H1 (cell line): ENCODE measurements at regions not wholly inside any gene's neighbourhood (a gene's known extent, or its start where the extent isn't known, plus 50 kb on each side); places are given as distances from the start of the nearest gene placed in this dataset.

Experiments
- CTCF ChIA-PET: fragments of 300-600 bp; sonication (Branson Sonifier 250); formaldehyde crosslinking; loops from one replicate; lab custom pipeline; 2021; ENCODE audit not compliant: partially characterized antibody; lab: Charles Lee
- POLR2A ChIA-PET: fragments of 300-600 bp; sonication (Branson Sonifier 250); formaldehyde crosslinking; loops from one replicate; lab custom pipeline; 2021; ENCODE audit warnings: inconsistent platforms; ENCODE audit not compliant: partially characterized antibody; lab: Charles Lee
- DNase-seq, 2 experiments: peaks; one replicate each; pipeline versions ENCODE4 v3.0.0 to v3.0.0-alpha.2; 2010 to 2022; ENCODE audit warnings: low spot score in 2 of 2, low read depth in 1 of 2, mixed read lengths in 1 of 2
- FAIRE-seq: peaks from 2 replicates; lab custom pipeline; 2011; peaks lifted over from hg19 to GRCh38; lab: Jason Lieb, UNC
- H2AFZ ChIP-seq: 2 replicates; pipeline ENCODE4 v1.8.1; 2012; ENCODE audit warnings: low read length, inconsistent platforms
- H2AK5ac ChIP-seq: 2 replicates; pipeline ENCODE4 v1.6.1; 2013; ENCODE audit warnings: low read depth, low read length
- H2BK120ac ChIP-seq: replicated peaks from 2 replicates; pipeline ENCODE3; 2013; ENCODE audit warnings: low read depth, low read length, inconsistent platforms
- H2BK12ac ChIP-seq: 2 replicates; pipeline ENCODE4 v1.6.1; 2013; ENCODE audit warnings: low read depth, low read length
- H2BK15ac ChIP-seq: 2 replicates; pipeline ENCODE4 v1.6.1; 2013; ENCODE audit warnings: low read length
- H2BK20ac ChIP-seq: 2 replicates; pipeline ENCODE4 v1.6.1; 2013; ENCODE audit warnings: low read length
- H2BK5ac ChIP-seq: 2 replicates; pipeline ENCODE4 v1.6.1; 2013; ENCODE audit warnings: low read depth, low read length
- H3K14ac ChIP-seq: 2 replicates; pipeline ENCODE4 v1.6.1; 2013; ENCODE audit warnings: inconsistent platforms; ENCODE audit not compliant: insufficient read length
- H3K18ac ChIP-seq: 2 replicates; pipeline ENCODE4 v1.6.1; 2013; ENCODE audit warnings: low read length; ENCODE audit errors: extremely low read depth
- H3K23ac ChIP-seq: 2 replicates; pipeline ENCODE4 v1.6.1; 2013; ENCODE audit warnings: inconsistent platforms; ENCODE audit not compliant: insufficient read length
- H3K23me2 ChIP-seq: 2 replicates; pipeline ENCODE4 v1.6.1; 2013; ENCODE audit warnings: low read depth, low read length
- H3K27ac ChIP-seq: 2 replicates; pipeline ENCODE4 v1.6.1; 2011; ENCODE audit warnings: low read depth, low read length, inconsistent platforms
- H3K27me3 ChIP-seq, 4 experiments: replicated peaks in 1 of 4; 1 replicate in 1 of 4; 2 replicates in 3 of 4; pipeline versions ENCODE4 v1.6.1 to v1.8.1; 2011 to 2013; ENCODE audit warnings: low read length in 3 of 4, mild to moderate bottlenecking in 3 of 4, inconsistent platforms in 2 of 4, mixed read lengths in 2 of 4, moderate library complexity in 1 of 4; ENCODE audit not compliant: control insufficient read depth in 3 of 4, insufficient read depth in 3 of 4; ENCODE audit errors: extremely low read depth in 1 of 4
- H3K36me3 ChIP-seq, 4 experiments: 2 replicates each; pipeline versions ENCODE4 v1.6.1 to v1.8.1; 2011 to 2013; ENCODE audit warnings: mild to moderate bottlenecking in 4 of 4, low read length in 3 of 4, moderate library complexity in 2 of 4, control low read depth in 1 of 4, inconsistent platforms in 1 of 4; ENCODE audit not compliant: insufficient read depth in 4 of 4, control insufficient read depth in 2 of 4
- H3K4ac ChIP-seq: replicated peaks from 2 replicates; pipeline ENCODE3; 2013; ENCODE audit warnings: low read length, low read depth, mixed read lengths, inconsistent platforms; ENCODE audit not compliant: insufficient read length
- H3K4me1 ChIP-seq, 4 experiments: replicated peaks in 1 of 4; 1 replicate in 1 of 4; 2 replicates in 3 of 4; pipeline versions ENCODE4 v1.6.1 to v1.8.1; 2011 to 2013; ENCODE audit warnings: low read length in 3 of 4, inconsistent platforms in 2 of 4, mixed read lengths in 1 of 4; ENCODE audit not compliant: insufficient read depth in 4 of 4, control insufficient read depth in 3 of 4
- H3K4me2 ChIP-seq, 2 experiments: 2 replicates each; pipeline versions ENCODE4 v1.6.1 to v1.8.1; 2011 to 2013; ENCODE audit warnings: low read depth in 2 of 2, low read length in 2 of 2, control low read depth in 1 of 2, inconsistent platforms in 1 of 2, mild to moderate bottlenecking in 1 of 2; ENCODE audit not compliant: insufficient read depth in 1 of 2
- H3K4me3 ChIP-seq, 4 experiments: fragments of 200-600, 300-600 bp in 1 of 4; sonication (generic), shearing (Covaris generic), sonication (Bioruptor Twin) in 1 of 4; 2 replicates each; pipeline versions ENCODE4 v1.5.1 to v1.8.1; 2011 to 2016; ENCODE audit warnings: low read length in 4 of 4, low read depth in 3 of 4, control low read depth in 2 of 4, inconsistent platforms in 2 of 4, mild to moderate bottlenecking in 2 of 4, mixed read lengths in 1 of 4, moderate library complexity in 1 of 4; ENCODE audit not compliant: insufficient read depth in 2 of 4; ENCODE audit errors: extremely low read depth in 1 of 4
- H3K56ac ChIP-seq: replicated peaks from 2 replicates; pipeline ENCODE3; 2013; ENCODE audit warnings: low read depth, mild to moderate bottlenecking, mixed read lengths, low read length, inconsistent platforms; ENCODE audit not compliant: insufficient read length
- H3K79me1 ChIP-seq: 2 replicates; pipeline ENCODE4 v1.6.1; 2013; ENCODE audit warnings: low read depth, low read length, control low read depth
- H3K79me2 ChIP-seq, 2 experiments: 2 replicates each; pipeline versions ENCODE4 v1.6.1 to v1.8.1; 2012 to 2013; ENCODE audit warnings: low read length in 2 of 2, mild to moderate bottlenecking in 2 of 2, inconsistent platforms in 1 of 2; ENCODE audit not compliant: insufficient read depth in 2 of 2, control insufficient read depth in 1 of 2
- H3K9ac ChIP-seq, 4 experiments: replicated peaks in 1 of 4; 1 replicate in 1 of 4; 2 replicates in 3 of 4; pipeline versions ENCODE4 v1.6.1 to v1.8.1; 2011 to 2013; ENCODE audit warnings: low read depth in 3 of 4, low read length in 3 of 4, control low read depth in 2 of 4, mild to moderate bottlenecking in 2 of 4, moderate library complexity in 2 of 4, inconsistent platforms in 1 of 4; ENCODE audit errors: extremely low read depth in 1 of 4
- H3K9me3 ChIP-seq, 2 experiments: 2 replicates each; pipeline versions ENCODE4 v1.6.1 to v1.8.1; 2012 to 2013; ENCODE audit warnings: mild to moderate bottlenecking in 2 of 2, moderate library complexity in 2 of 2, control low read depth in 1 of 2, inconsistent platforms in 1 of 2, low read depth in 1 of 2, low read length in 1 of 2, mixed read lengths in 1 of 2; ENCODE audit not compliant: insufficient read depth in 2 of 2
- H4K20me1 ChIP-seq, 2 experiments: replicated peaks in 1 of 2; 2 replicates each; pipeline versions ENCODE3 to v1.8.1; 2011 to 2013; ENCODE audit warnings: inconsistent platforms in 2 of 2, low read length in 2 of 2, mild to moderate bottlenecking in 1 of 2; ENCODE audit not compliant: insufficient read depth in 2 of 2, control insufficient read depth in 1 of 2
- H4K5ac ChIP-seq: 2 replicates; pipeline ENCODE4 v1.6.1; 2013; ENCODE audit warnings: low read length, low read depth, mixed read lengths, inconsistent platforms; ENCODE audit not compliant: insufficient read length
- H4K8ac ChIP-seq: 2 replicates; pipeline ENCODE4 v1.8.0; 2013; ENCODE audit warnings: mild to moderate bottlenecking, moderate library complexity, low read length, inconsistent platforms; ENCODE audit not compliant: insufficient read depth; ENCODE audit errors: extremely low read depth
- H4K91ac ChIP-seq: replicated peaks from 2 replicates; pipeline ENCODE3; 2013; ENCODE audit warnings: low read length, mixed read lengths, inconsistent platforms; ENCODE audit not compliant: insufficient read length
- RAD21 ChIP-seq, 2 experiments: IDR thresholded peaks in 1 of 2; conservative IDR thresholded peaks in 1 of 2; 2 replicates each; pipeline ENCODE4 v1.6.1; 2011; ENCODE audit warnings: low read depth in 2 of 2, low read length in 2 of 2, improper control_type of control experiment in 1 of 2, inconsistent platforms in 1 of 2, mild to moderate bottlenecking in 1 of 2, moderate library complexity in 1 of 2
- TEAD4 ChIP-seq: IDR thresholded peaks from 2 replicates; pipeline ENCODE4 v1.6.1; 2012; ENCODE audit warnings: low read depth, low read length, inconsistent platforms, mixed read lengths
- WGBS, 2 experiments: shearing (Covaris generic) in 1 of 2; methylation state at CpG; one replicate each; pipeline versions ENCODE4 v1.1.6 to v1.1.7; 2013 to 2015; ENCODE audit warnings: low lambda C conversion rate in 2 of 2, mixed read lengths in 2 of 2, inconsistent platforms in 1 of 2, low coverage in 1 of 2, missing lambda C conversion rate in 1 of 2; ENCODE audit not compliant: insufficient replicate concordance in 2 of 2, insufficient coverage in 1 of 2, insufficient read length in 1 of 2; ENCODE audit errors: extremely low coverage in 1 of 2, missing lambda C conversion rate in 1 of 2; 5-methylcytosine and 5-hydroxymethylcytosine counted together

DNA sequence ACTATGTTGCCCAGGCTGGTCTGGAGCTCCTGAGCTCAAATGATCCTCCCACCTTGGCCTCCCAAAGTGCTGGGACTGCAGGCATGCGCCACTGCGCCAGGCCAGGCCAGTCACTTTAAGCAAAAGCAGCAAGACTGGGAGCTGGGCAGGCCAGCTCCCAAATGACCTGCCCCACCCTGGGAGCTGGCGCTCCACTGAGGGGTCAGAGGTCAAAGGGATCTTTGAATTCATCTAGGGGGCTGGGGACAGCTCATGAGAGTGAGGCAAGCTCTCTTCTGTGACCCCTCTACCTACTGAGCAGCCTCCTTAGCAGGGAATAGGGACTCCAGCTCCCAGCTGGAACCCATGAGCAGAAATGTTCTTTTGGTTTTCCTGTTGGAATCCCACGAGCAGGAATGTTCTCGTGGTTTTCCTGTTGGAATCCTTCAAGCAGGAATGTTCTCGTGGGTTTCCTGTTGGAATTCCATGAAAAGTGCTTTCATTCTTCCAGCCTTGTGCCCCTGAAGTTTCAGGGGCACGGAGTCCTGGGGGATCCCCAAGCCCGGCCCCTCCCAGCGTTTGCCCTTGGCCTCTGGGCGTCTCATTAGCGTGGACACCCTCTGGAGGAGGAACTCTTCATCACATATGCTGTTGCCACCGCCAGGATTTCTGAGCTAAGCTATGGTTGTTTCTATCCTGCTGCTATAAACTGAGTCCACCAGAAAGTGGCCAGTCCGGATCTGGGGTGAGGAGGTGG is 162.0 kb upstream of the HAAO start:
- Histone ChIP-seq H3K4me1 (peaks cover 1 to 20% (median 7%) of the 10 kb centered on the region in 4 experiments), H3K4me2 (no peak overlapping the region), H3K79me2 (no peaks in the 10 kb centered on the region), H3K27me3 (no peaks in the 10 kb centered on the region), H3K9ac (no peak overlapping the region), H3K27ac (no peak overlapping the region), H3K56ac (no peak overlapping the region), H4K20me1 (no peaks in the 10 kb centered on the region), H2AK5ac (no peak overlapping the region), H4K91ac (no peak overlapping the region), H2AFZ (no peak overlapping the region), H3K79me1 (no peaks in the 10 kb centered on the region), H3K14ac (no peak overlapping the region), H3K23ac (no peak overlapping the region), H3K36me3 (no peaks in the 10 kb centered on the region), H2BK15ac (peak overlapping the region; percentile 98; the same call in 1 of the 2 replicates), H3K18ac (peak overlapping the region; percentile 48; the same call in 1 of the 2 replicates), H2BK12ac (0 out of 2 replicates have a peak overlapping the region, but pooled peaks have one; percentile 39), H3K4me3 (no peak overlapping the region), H2BK5ac (no peak overlapping the region), H3K23me2 (no peaks in the 10 kb centered on the region), H2BK20ac (peak overlapping the region; percentile 80; the same call in 1 of the 2 replicates), H2BK120ac (no peak overlapping the region), H4K8ac (no peak overlapping the region), H3K4ac (no peak overlapping the region), H3K9me3 (no peaks in the 10 kb centered on the region), H4K5ac (no peak overlapping the region)
- CTCF ChIA-PET, result interaction anchor here (0.6 to 7.9 kb wide), 14 partner anchors 9 to 588 kb away, joined by 3 to 58 read pairs (median 4); no protein-coding TSS in a partner anchor
- no peak for FAIRE-seq
- POLR2A ChIA-PET, result interaction anchor here (1.6 kb wide), 1 partner anchor 20 kb away, joined by 3 read pairs; no protein-coding TSS in a partner anchor
- no peak for DNase-seq
- WGBS, 2 experiments, result 89% methylated on average over 12 of the region's 13 CpGs; no CpG with 5 or more reads in 1 of the 2 experiments
- TF ChIP-seq TEAD4 (peak; percentile 41; the same call in 1 of the 2 replicates), RAD21 (IDR thresholded peaks at IDR 0.05 in 1 of 2, conservative IDR thresholded peaks at IDR 0.05 in 1 of 2; ENCODE audit: low read depth in 2 of 2, low read length in 2 of 2) (no peak)
